ENCODE measurements at regions not wholly inside any gene's neighbourhood (a gene's known extent, or its start where the extent isn't known, plus 50 kb on each side); places are given as distances from the start of the nearest gene placed in this dataset.
"Not testable (repeated sequence)": the region's sequence is repeated elsewhere in the genome, so short reads cannot be mapped to it uniquely, and the experiment has no call there.

GRCh38 chr17:72464221-72464620 lies 343.4 kb downstream of the SOX9 start:
- not testable (repeated sequence) for TF ChIP-seq POLR2A (IDR thresholded peaks at IDR 0.05; ENCODE audit: low read length); GATA1 (IDR thresholded peaks at IDR 0.05; ENCODE audit: low read depth, low read length)
